GM15510 (cell line): ENCODE measurements at regions not wholly inside any gene's neighbourhood (a gene's known extent, or its start where the extent isn't known, plus 50 kb on each side); places are given as distances from the start of the nearest gene placed in this dataset.

Experiments used
- POLR2A ChIP-seq: IDR thresholded peaks from 3 replicates; pipeline ENCODE4 v1.6.1; 2011; ENCODE audit warnings: borderline replicate concordance; ENCODE audit not compliant: insufficient read length; ENCODE audit errors: extremely low read depth

DNA sequence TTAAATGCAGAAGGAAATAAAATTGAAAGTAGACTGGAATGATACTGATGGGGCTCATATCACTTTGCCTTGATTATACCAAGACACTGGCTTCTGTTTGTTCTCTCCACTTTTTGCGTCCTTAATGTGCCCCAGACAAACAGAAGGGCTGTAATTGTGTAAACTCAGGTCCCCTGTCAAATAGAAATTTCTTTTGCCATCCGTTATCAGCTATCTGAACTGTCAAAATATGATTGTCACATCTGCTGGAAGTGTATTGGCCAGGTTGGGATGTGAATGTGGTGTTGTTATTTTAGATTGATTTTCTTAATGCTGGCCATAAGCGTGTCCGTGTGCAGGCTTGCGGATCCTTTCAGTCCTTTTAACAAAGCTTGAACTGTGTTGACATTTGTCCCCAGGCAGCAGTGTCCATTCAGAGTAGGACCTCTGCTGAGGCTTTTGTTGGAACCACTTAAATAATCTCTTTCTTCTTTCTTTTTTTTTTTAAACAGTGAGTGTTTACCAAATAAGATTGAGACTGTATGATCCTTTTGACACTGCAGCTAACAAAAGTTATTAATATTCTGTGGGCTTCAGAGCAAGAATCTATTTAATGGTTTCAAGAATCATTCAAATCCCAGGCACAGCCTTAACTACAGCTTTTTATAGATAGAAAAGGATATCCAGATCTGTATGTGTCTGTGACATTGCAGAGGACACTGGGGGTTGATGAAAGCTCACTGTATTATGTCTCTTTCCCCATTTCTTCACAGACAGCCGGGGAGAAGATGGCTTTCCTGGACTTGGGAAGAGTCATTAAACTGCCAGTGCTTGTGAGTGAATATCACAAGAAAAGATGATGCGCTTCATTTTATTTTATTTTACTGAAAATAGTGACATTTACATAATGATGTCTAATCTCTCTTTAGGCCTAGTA, 171.7 kb downstream of the ZNF608 start:
- no peak for TF ChIP-seq POLR2A

DNA sequence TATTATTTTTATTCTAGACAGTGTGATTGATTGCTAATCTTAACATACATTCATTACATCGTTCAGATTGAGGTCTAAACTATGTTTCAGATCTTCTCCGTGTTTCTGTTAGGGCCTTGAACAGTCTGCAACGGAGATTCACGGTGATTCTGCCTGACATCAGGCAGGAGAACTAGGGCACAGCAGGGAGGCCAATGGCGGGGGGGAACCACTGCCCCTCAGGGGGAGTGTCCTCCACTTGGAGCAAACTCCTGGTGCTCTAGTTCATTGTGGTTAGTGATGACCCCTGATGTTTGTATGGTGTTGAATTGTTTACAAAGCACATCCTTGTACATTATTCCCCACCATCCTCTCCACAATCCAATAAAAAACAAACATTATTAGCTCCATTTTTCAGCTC, 173.5 kb downstream of the ZNF608 start:
- TF ChIP-seq POLR2A = no peak

DNA sequence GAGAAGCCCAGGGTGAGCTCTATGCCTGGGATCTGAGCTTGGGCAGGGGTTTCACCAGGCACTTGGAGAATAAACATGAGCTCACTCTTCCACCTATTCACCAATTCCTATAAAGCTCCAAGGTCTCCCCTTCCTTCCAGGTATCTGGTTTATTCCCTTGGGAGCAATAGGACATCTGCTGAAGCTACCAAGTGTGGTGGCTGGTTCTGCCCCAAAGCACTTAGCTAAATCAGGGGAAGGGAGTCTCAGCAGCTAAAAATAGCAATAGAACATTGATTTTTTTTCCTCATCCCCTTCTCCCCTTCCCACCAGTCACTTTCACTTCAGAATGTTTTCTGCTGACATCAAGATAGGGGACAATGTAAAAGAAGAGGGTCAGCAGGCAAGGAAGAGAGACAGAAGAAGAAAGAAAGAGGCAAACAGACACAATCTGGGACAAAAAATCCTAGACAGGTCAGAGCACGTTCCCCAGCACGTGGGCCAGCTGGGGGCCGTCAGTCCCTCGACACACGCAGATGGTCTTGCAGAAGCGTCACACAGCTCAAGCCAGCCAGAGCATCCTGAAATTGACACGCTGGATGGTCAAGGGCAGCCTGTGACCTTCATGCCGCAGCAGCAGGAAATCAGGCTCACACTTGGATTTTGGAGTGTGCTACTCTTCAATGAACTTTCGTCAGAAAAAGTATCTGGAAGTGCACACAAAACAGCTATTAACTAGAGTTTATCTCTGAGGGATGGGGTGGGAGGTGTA, 176.0 kb downstream of the ZNF608 start:
- TF ChIP-seq POLR2A = no peak

DNA sequence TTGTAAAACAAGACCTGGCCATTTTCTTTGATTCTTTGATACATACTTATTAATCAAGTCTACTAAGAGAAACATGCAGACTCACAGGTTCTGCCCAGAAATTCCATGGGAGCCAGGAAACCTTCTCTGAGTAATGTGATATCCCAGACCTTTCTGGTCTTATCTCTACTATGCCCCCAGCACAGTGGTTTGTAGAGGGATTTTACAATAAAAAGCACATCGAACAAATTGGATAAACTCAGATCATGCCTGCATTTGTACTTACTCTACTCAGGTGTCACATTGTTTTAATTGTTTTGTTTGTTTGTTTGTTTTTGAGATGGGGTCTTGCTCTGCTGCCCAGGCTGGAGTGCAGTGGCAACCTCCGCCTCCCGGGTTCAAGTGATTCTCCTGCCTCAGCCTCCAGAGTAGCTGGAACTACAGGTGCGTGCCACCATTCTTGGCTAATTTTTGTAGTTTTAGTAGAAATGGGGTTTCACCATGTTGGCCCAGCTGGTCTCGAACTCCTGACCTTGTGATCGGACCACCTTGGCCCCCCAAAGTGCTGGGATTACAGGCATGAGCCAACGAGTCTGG, 179.5 kb downstream of the ZNF608 start:
- TF ChIP-seq POLR2A = no peak

DNA sequence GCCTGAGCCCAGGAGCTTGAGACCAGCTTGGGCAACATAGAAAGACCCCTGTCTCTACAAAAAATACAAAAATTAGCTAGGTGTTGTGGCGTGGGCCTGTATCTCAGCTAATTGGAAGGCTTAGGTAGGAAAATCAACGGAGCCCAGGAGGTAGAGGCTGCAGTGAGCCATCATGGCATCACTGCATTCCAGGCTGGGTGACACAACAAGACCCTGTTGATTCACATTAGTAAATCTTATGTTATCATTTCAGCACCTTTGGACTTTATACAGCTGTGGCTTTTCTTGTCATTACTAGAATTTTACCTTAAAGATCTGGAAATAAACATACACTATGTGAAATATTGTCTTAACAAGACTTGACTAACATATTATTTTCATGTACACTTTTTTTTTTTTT, 185.0 kb downstream of the ZNF608 start:
- no peak for TF ChIP-seq POLR2A

DNA sequence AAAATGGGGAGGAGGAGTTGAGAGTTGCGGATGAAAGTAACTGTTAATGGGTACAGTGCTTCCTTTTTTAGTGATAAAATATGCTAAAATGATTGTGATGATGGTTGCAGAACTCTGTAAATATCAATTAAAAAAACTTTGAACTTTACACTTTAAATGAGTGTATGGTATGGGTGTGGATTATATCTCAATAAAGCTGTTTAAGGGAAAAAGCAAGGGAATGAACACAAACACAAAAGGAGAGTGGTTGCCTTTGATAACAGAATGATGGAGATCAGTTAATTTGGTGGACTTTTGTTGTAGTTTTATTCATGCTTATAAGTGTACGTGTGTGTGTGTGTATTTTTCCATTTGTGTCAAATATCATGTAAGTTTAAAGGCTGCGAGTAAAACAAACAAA, 186.1 kb downstream of the ZNF608 start:
- TF ChIP-seq POLR2A = no peak

DNA sequence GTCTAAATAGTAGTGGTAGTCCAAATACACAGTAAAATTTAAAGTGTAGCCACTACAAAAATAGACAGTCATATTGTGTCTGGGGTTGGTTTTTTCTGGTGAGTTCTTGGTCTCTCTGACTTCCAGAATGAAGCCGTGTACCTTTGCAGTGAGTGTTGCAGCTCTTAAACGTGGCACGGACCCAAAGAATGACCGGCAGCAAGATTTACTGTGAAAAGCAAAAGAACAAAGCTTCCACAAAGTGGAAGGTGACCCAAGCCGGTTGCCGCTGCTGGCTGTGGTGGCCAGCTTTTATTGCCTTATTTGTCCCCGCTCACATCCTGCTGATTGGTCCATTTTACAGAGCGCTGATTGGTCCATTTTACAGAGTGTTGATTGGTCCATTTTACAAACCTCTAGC, 188.7 kb downstream of the ZNF608 start:
- no peak for TF ChIP-seq POLR2A

DNA sequence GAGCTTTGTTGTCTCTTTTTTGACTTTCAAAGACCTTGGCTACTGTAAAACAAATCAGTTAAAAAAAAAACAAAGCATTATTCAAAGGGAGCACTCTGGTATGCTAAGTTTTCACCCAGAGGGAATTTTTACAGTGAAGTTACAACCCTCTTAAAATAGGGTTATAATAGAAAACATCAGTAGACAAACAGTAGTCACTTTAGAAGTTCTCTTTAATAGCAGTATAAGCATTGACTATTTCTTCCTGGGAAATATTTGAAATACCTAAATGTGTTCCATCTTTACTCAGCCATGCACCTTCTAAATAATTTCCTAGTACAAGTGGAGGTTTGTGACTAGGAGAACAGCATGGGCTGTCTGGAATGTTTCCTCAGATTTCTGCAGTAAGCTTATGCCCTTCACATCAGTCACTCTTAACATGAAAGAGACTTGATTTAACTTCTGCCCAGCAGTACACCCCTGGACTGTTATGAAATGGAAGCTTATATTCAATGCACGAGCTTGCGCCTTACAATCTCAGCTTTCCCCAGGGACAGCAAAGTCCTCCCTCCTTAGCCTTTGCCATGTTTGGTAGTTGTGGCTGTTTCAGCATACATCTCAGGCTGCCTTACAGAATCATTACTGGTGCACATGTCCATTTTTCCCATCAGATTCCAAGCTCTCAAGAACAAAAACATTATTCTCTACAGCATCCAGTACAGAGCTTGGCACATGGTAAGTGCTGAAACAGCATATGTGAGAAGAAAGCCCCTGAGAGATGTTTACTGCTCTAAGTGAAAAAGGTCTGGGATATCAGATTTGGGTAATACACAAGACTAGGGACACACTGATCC, 191.5 kb downstream of the ZNF608 start:
- no peak for TF ChIP-seq POLR2A

DNA sequence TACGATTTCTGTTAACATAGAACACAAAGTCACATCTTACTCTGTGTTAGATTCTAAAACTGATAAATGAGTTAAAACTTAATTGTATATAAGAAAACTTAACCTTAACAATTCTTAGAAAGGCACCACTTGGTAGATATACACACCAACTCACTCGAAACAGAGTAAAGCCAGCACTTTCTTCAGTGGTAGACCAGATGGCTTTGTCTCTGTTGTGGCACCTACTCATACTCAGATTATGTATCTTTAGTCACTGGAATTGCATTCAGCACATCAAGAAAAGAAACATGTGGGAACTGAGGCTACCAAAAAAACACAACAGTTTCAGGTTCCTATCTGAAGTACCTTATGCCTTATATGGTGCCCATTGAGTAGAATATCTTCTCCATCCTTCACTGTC, 192.5 kb downstream of the ZNF608 start:
- TF ChIP-seq POLR2A = no peak

DNA sequence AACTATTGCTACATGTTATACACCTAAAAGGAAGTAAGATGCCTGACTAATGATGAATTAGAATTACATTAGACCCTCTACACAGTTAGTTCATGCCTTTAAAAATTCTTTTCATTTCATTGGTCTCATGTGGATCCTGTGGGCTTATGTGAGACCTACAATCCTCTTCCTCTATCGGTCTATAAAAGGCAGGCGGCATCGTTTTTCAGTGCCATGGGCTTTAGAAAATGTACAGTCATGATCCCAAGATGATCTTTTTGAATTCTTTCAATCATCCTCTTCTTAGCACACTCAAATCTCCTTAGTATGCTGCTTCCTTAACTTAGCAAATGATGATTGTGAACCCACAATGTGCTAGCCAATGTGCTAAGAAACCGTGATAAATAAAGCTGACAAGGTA, 193.9 kb downstream of the ZNF608 start:
- TF ChIP-seq POLR2A = no peak

DNA sequence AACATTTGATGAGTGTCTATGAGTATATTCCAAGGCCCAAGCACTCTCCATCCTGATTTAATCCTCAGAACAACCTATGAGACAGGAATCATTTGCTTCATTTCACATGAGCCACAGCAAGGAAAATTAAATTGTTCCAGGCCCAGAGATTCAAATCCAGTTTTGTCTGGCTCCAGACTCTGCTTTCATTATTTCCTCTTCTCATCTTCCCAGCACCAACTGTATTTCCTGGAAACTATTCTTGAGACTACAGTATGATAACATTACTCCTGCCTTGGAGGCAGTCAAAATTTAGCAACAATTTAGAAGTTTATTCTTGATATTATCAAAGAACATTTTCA, 194.5 kb downstream of the ZNF608 start:
- no peak for TF ChIP-seq POLR2A

DNA sequence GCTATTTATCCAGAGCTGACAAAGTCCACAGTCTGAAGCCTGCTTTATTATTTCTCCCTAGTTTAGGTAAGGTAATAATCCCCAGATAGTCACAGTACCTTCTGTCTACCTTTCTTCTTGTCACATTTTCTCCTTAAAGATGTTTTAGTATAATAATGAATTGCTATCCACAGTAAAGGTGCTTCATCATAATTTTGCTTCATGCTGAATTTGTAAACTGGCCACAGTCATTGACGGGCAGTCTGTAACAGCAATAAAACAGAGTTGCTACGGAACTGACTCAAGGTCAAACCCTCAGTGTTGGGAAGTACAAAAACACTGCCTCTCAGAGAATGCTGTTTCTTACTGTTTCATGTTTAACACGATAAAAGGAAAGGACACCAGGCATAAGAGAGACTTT, 195.7 kb downstream of the ZNF608 start:
- no peak for TF ChIP-seq POLR2A

DNA sequence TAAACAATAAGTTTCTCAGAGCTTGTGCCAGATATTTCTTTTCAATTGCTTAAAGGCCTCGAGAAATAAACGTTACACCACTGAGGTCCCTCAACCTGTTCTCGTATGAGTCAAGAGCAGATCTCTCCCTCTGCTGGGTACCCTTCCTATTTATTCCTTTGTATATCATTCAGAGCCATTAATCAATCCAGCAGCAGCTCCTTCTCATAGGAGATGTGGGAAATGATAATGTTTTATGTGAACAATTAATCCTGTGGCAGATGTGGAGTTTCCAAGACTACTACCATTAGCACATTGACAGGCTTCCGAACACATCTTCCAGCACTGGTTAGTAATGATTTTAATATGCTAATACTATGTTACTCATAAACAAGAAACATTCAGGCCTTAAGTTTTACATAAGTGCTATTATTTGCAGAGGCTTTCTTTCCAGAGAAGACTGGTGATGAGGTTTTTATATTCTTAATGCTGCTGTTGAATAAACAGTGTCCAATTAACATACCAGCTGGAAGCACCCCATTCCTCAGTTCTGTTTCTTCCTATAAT, 196.5 kb downstream of the ZNF608 start:
- no peak for TF ChIP-seq POLR2A

DNA sequence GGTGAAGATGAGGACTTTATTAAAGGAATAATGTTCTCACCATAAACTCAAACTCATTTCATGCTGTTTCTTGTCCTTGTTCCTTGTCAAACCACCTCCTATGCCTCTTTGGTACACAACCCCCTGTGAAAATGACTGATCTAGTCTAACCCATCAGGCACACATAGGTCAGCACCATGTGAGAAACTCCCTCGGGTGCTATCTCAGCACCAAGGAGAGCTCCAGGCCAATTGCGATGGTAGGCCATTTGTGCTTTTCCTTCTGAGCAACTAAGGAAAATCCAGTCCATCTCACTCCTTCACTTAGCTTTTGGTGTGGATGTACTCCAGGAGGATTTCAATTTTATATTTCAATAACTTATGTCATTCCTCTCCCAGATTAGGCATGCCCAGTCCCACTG, 199.8 kb downstream of the ZNF608 start:
- TF ChIP-seq POLR2A = no peak

DNA sequence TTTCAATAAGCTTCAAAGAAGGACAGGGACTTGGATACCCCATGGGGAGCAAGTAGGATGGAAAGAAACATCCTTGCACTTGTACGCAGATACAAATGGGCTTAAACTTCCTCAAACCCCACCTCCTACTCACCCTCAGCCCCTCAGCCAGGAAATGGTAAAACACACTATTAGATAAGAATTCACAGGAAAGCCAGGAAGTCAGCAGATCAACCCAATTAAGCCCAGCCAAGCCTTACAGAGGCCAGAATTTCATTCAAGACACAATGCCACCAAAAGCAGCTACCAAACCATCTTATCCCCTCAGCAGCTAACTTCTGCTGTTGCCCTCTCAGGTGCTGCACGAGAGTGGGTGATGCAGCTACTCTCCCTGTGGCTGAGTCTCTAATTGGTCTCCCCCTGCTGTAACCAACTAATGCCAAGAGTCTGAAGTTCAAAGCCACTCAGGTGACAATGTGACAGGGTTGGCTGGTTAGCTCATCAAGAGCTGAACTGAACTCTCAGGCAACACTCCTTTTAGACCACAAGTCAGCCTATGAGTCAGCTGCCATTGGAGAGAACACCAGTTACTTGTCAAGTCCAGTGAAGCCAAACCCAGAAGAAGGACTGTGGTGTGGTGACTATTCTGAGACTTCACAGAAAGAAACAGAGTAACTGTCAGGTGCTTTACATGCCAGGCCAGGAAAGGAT, 201.9 kb downstream of the ZNF608 start:
- TF ChIP-seq POLR2A = no peak

DNA sequence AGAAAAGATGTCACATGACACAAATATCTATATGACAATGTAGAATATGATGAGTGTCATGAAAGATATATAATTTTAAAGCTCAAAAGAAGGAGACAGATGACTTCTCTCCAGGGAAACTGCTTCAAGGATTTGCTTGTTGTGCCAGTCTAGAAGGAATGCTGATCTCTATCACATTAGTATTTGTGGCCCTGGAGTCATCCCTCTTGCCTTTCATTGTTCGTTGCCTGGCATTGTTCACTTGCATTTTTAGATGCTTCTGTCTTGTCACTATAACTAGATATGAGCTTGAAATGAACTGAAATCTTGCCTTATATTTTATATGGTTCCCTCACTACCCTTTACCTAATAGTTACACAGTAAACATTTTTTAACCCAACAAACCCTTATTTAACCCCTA, 207.5 kb downstream of the ZNF608 start:
- TF ChIP-seq POLR2A = no peak
